Ishikawa (cell line): ENCODE measurements at regions not wholly inside any gene's neighbourhood (a gene's known extent, or its start where the extent isn't known, plus 50 kb on each side); places are given as distances from the start of the nearest gene placed in this dataset.

ENCODE experiments used
- CEBPB ChIP-seq: IDR thresholded peaks from 2 replicates; pipeline ENCODE4 v1.6.1; 2012
- CREB1 ChIP-seq: IDR thresholded peaks from 2 replicates; pipeline ENCODE4 v1.6.1; 2012; ENCODE audit warnings: low read depth
- EGR1 ChIP-seq: IDR thresholded peaks from 2 replicates; pipeline ENCODE4 v1.6.1; 2012
- EP300 ChIP-seq: IDR thresholded peaks from 2 replicates; pipeline ENCODE4 v1.6.1; 2012; ENCODE audit warnings: borderline replicate concordance
- FOXM1 ChIP-seq: IDR thresholded peaks from 2 replicates; pipeline ENCODE4 v1.6.1; 2012; ENCODE audit warnings: low read depth, borderline replicate concordance
- NFIC ChIP-seq: IDR thresholded peaks from 2 replicates; pipeline ENCODE4 v1.6.1; 2012
- RAD21 ChIP-seq: IDR thresholded peaks from 2 replicates; pipeline ENCODE4 v1.6.1; 2012; ENCODE audit warnings: low read depth
- TAF1 ChIP-seq: IDR thresholded peaks from 2 replicates; pipeline ENCODE4 v1.6.1; 2012; ENCODE audit warnings: low read depth, mild to moderate bottlenecking
- TCF12 ChIP-seq: IDR thresholded peaks from 2 replicates; pipeline ENCODE4 v1.6.1; 2012; ENCODE audit warnings: low read depth
- TEAD4 ChIP-seq: IDR thresholded peaks from 2 replicates; pipeline ENCODE4 v1.6.1; 2012
- YY1 ChIP-seq: IDR thresholded peaks from 2 replicates; pipeline ENCODE4 v1.6.1; 2012; ENCODE audit warnings: low read depth
- ZBTB7A ChIP-seq: IDR thresholded peaks from 2 replicates; pipeline ENCODE4 v1.6.1; 2012; ENCODE audit warnings: low read depth
- TF ChIP-seq, protein P1 (sequence below): IDR thresholded peaks from 2 replicates; pipeline ENCODE4 v1.6.1; 2012; ENCODE audit warnings: low read depth, mild to moderate bottlenecking
- TF ChIP-seq, protein P2 (sequence below): IDR thresholded peaks from 2 replicates; pipeline ENCODE4 v1.6.1; 2012
- TF ChIP-seq, protein P3 (sequence below): IDR thresholded peaks from 2 replicates; pipeline ENCODE4 v1.6.1; 2012

DNA sequence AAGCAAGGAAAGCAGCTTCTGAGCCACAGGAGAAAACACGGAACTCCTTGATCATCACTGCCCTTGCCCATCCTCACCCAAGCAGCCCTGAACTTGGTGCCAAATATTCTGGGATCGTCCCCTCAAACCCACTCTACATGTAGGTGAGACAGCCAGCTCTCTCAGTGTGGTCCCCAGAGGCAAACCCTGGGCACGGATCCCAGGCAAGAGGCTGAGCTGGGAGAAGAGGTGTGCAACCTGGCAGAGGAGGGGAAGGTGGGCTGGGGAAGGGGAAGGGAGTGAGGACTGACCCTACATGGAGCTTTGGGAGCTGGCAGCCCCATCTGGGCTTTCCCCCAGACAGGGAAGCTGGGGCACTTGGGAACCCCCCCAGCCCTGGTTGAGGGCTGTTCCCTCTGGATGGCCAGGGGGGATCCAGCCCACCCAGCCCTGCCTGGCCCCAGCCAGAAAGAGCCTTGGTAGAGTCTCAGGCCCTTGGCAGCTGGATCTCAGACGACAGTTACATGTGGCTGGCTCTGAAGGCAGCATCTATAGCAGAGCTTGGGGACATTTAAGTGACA lies 186.2 kb upstream of the CST7 start:
- TF ChIP-seq, protein P1, sequence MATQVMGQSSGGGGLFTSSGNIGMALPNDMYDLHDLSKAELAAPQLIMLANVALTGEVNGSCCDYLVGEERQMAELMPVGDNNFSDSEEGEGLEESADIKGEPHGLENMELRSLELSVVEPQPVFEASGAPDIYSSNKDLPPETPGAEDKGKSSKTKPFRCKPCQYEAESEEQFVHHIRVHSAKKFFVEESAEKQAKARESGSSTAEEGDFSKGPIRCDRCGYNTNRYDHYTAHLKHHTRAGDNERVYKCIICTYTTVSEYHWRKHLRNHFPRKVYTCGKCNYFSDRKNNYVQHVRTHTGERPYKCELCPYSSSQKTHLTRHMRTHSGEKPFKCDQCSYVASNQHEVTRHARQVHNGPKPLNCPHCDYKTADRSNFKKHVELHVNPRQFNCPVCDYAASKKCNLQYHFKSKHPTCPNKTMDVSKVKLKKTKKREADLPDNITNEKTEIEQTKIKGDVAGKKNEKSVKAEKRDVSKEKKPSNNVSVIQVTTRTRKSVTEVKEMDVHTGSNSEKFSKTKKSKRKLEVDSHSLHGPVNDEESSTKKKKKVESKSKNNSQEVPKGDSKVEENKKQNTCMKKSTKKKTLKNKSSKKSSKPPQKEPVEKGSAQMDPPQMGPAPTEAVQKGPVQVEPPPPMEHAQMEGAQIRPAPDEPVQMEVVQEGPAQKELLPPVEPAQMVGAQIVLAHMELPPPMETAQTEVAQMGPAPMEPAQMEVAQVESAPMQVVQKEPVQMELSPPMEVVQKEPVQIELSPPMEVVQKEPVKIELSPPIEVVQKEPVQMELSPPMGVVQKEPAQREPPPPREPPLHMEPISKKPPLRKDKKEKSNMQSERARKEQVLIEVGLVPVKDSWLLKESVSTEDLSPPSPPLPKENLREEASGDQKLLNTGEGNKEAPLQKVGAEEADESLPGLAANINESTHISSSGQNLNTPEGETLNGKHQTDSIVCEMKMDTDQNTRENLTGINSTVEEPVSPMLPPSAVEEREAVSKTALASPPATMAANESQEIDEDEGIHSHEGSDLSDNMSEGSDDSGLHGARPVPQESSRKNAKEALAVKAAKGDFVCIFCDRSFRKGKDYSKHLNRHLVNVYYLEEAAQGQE = no peak
- TF ChIP-seq ZBTB7A (no peak), FOXM1 (no peak), YY1 (no peak), EGR1 (no peak), TAF1 (no peak), TCF12 (no peak), NFIC (no peak), CREB1 (no peak), TEAD4 (no peak), EP300 (no peak), RAD21 (no peak), CEBPB (no peak)
- TF ChIP-seq, protein P2, sequence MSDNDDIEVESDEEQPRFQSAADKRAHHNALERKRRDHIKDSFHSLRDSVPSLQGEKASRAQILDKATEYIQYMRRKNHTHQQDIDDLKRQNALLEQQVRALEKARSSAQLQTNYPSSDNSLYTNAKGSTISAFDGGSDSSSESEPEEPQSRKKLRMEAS = no peak
- TF ChIP-seq, protein P3, sequence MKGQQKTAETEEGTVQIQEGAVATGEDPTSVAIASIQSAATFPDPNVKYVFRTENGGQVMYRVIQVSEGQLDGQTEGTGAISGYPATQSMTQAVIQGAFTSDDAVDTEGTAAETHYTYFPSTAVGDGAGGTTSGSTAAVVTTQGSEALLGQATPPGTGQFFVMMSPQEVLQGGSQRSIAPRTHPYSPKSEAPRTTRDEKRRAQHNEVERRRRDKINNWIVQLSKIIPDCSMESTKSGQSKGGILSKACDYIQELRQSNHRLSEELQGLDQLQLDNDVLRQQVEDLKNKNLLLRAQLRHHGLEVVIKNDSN = no peak

DNA sequence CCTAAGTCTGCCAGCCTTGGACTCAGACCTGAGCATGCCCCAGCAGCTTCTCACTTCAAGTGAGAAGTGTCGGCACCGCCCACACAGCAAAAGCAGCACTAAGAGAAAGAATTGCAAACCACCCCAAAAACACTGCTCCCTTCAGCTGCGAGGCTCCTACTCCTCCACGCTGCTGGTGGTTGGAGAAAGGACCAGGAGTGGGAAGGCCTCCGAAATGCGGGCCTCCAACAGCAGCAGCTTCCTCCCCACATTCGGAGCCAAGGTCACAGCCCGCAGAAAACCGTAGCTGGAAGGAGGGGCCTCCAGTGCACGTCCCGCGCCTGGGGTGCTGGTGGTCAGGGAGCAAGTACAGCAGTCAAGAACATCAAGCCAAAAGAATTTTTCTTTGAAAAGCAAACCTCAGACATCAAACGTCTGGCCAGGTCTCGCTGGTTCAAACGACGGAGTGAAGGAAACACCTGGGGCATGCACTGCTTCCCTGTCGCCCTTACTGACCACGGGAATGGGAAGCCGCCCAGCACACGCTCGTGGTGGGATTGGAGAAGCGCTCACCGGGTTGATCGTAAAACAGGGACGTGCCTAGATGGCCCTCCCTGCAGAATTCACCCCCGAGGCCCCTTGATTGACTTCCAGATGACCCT lies 185.6 kb upstream of the CST7 start:
- TF ChIP-seq, protein P1 = no peak
- TF ChIP-seq EP300 (no peak), FOXM1 (no peak)

DNA sequence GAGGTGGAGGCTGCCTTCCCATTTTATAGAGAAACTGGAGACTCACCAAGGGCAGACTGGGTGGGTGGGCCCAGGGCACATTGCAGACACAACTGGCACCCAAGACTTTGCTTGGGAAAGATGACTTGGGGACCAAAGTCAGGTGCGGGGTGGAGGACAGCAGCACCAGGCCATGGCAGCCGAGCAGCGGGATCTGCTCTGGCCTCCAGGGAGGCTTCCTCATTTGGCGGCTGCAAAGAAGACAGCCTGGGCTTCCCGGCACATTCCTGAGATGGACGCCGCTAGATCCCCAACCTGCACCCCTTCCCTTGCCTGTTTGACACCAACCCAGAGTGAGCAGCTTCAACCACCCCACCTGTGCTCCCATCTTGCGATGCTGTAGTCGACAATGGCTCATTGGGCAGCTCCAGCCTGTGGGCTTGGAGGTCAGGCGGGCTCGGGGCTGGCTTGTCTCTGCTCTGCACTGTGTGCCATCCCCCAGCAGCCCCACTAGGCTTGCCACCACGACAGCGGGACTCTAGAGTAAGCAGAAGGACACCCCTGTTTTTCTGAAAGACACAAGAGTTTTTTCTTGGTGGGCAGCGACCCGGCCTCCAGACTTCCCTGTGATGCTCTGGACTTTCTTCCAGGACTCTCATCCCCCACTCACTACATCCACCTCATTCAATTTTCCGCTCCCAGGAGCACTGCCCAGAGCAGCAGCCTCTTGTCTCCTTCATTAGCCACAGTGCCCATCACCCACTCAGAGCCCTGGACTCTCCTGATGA lies 184.9 kb upstream of the CST7 start:
- TF ChIP-seq FOXM1 (no peak), CREB1 (no peak), EP300 (no peak), CEBPB (no peak), RAD21 (no peak)
- TF ChIP-seq, protein P3 = no peak
- TF ChIP-seq, protein P2 = no peak
- TF ChIP-seq, protein P1 = no peak

DNA sequence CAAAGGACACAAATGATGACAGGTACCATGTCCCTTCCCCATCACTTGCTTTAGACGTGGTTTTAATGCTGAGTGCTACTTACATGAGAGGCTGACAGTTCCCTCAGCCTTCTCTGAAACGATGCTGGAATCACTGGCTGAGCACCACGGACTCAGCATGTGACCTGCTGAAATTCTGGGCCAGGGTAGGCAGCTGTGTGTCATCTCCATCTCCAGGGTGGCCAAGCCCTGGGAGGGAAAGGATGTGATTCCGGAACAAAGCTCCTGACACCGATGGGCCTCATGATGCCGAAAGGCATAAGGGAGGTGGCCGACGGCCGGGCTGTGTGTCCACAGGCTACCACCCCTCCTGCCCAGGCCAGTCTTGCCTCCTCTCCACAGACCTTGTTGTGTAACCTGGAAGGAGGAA lies 184.3 kb upstream of the CST7 start:
- TF ChIP-seq, protein P1 = no peak
- TF ChIP-seq EP300 = no peak
- TF ChIP-seq TAF1 = no peak
- TF ChIP-seq TCF12 = no peak
- TF ChIP-seq TEAD4 = no peak
- TF ChIP-seq CREB1 = no peak
- no peak for TF ChIP-seq CEBPB
- TF ChIP-seq, protein P2 = no peak
- TF ChIP-seq, protein P3 = no peak
- TF ChIP-seq FOXM1 = no peak
- no peak for TF ChIP-seq YY1
- no peak for TF ChIP-seq NFIC
- TF ChIP-seq RAD21 = no peak
- no peak for TF ChIP-seq ZBTB7A
- TF ChIP-seq EGR1 = no peak
